Cardiac muscle cell (in vitro differentiated cells and primary cell): ENCODE measurements at regions not wholly inside any gene's neighbourhood (a gene's known extent, or its start where the extent isn't known, plus 50 kb on each side); places are given as distances from the start of the nearest gene placed in this dataset.
"Not testable (repeated sequence)": the region's sequence is repeated elsewhere in the genome, so short reads cannot be mapped to it uniquely, and the experiment has no call there.

Experiments
- DNase-seq, 2 donors: peaks; one replicate each; pipeline versions ENCODE4 v3.0.0 to v3.0.0-alpha.2; 2010 to 2017; ENCODE audit warnings: low read depth in 1 of 2, low spot score in 1 of 2
- H3K27ac ChIP-seq: fragments of 200-600 bp; sonication (generic); 2 replicates; pipeline ENCODE4 v1.5.1; 2016
- H3K27me3 ChIP-seq: fragments of 200-600 bp; sonication (generic); 2 replicates; pipeline ENCODE4 v1.6.0; 2016; ENCODE audit warnings: control low read depth
- H3K36me3 ChIP-seq: fragments of 200-600 bp; sonication (generic); 2 replicates; pipeline ENCODE4 v1.5.1; 2016; ENCODE audit warnings: control low read depth
- H3K4me1 ChIP-seq: fragments of 200-600 bp; sonication (generic); 2 replicates; pipeline ENCODE4 v1.8.1; 2017; ENCODE audit warnings: low read depth, mild to moderate bottlenecking, mixed run types
- H3K4me3 ChIP-seq: fragments of 200-600 bp; sonication (generic); 2 replicates; pipeline ENCODE4 v1.5.1; 2016; ENCODE audit warnings: mild to moderate bottlenecking
- H3K9me3 ChIP-seq: fragments of 200-600 bp; sonication (generic); 2 replicates; pipeline ENCODE4 v1.5.1; 2017; ENCODE audit warnings: low read depth, mild to moderate bottlenecking, control low read depth
- CTCF ChIP-seq: IDR thresholded peaks from 2 replicates; pipeline ENCODE4 v1.5.1; 2012; ENCODE audit warnings: low read depth, mild to moderate bottlenecking, low read length

GRCh38 chr10:38365917-38366316, 271.8 kb downstream of the ZNF37A start:
- TF ChIP-seq CTCF, result peak; percentile 38
- H3K27ac ChIP-seq, H3K4me1 ChIP-seq, H3K4me3 ChIP-seq, H3K36me3 ChIP-seq, H3K9me3 ChIP-seq, H3K27me3 ChIP-seq: not testable (repeated sequence)
- DNase-seq, result peak in 1 of 2 donors; percentile 55

GRCh38 chr10:38383800-38384199, 289.7 kb downstream of the ZNF37A start:
- not testable (repeated sequence) for H3K9me3 ChIP-seq, H3K36me3 ChIP-seq, H3K4me1 ChIP-seq, H3K27me3 ChIP-seq, H3K4me3 ChIP-seq, H3K27ac ChIP-seq, DNase-seq

- H3K27ac ChIP-seq, H3K4me1 ChIP-seq, H3K9me3 ChIP-seq, H3K4me3 ChIP-seq, H3K27me3 ChIP-seq, H3K36me3 ChIP-seq, DNase-seq: not testable (repeated sequence)
These were observed 292.7 kb downstream of the ZNF37A start for GRCh38 chr10:38386869-38387268.

GRCh38 chr10:38390725-38391124, 296.6 kb downstream of the ZNF37A start:
- H3K27me3 ChIP-seq, H3K9me3 ChIP-seq, H3K27ac ChIP-seq, H3K36me3 ChIP-seq, H3K4me1 ChIP-seq, DNase-seq, H3K4me3 ChIP-seq: not testable (repeated sequence)
- peak; percentile 11 for TF ChIP-seq CTCF

GRCh38 chr10:38395465-38395864, 301.3 kb downstream of the ZNF37A start:
- not testable (repeated sequence) for H3K27me3 ChIP-seq, H3K9me3 ChIP-seq, H3K36me3 ChIP-seq, H3K27ac ChIP-seq, H3K4me1 ChIP-seq, H3K4me3 ChIP-seq, DNase-seq

GRCh38 chr10:38396178-38396954, 302.2 kb downstream of the ZNF37A start:
- H3K27me3 ChIP-seq, H3K4me1 ChIP-seq, H3K9me3 ChIP-seq, H3K4me3 ChIP-seq, H3K36me3 ChIP-seq, H3K27ac ChIP-seq, DNase-seq: not testable (repeated sequence)

- H3K27ac ChIP-seq, DNase-seq, H3K36me3 ChIP-seq, H3K4me3 ChIP-seq, H3K9me3 ChIP-seq, H3K27me3 ChIP-seq, H3K4me1 ChIP-seq: not testable (repeated sequence)
These were observed 307.4 kb downstream of the ZNF37A start for GRCh38 chr10:38401565-38401964.

GRCh38 chr10:38402442-38403346, 308.6 kb downstream of the ZNF37A start:
- H3K36me3 ChIP-seq, H3K27ac ChIP-seq, H3K4me1 ChIP-seq, H3K27me3 ChIP-seq, H3K4me3 ChIP-seq, H3K9me3 ChIP-seq: not testable (repeated sequence)
- peak in 1 of 2 donors; percentile 95 for DNase-seq

- not testable (repeated sequence) for H3K4me1 ChIP-seq, H3K36me3 ChIP-seq, H3K9me3 ChIP-seq, H3K27me3 ChIP-seq, H3K27ac ChIP-seq, H3K4me3 ChIP-seq
- DNase-seq, result peak in 1 of 2 donors; percentile 16
These were observed 309.4 kb downstream of the ZNF37A start for GRCh38 chr10:38403347-38404117.

GRCh38 chr10:38423634-38424033, 329.5 kb downstream of the ZNF37A start:
- not testable (repeated sequence) for H3K4me1 ChIP-seq, H3K36me3 ChIP-seq, H3K27me3 ChIP-seq, H3K27ac ChIP-seq, H3K9me3 ChIP-seq, H3K4me3 ChIP-seq, DNase-seq

GRCh38 chr10:38430242-38430641, 336.1 kb downstream of the ZNF37A start:
- not testable (repeated sequence) for H3K27me3 ChIP-seq, H3K27ac ChIP-seq, H3K36me3 ChIP-seq, H3K4me3 ChIP-seq, DNase-seq, H3K9me3 ChIP-seq, H3K4me1 ChIP-seq
